ENCODE measurements at regions not wholly inside any gene's neighbourhood (a gene's known extent, or its start where the extent isn't known, plus 50 kb on each side); places are given as distances from the start of the nearest gene placed in this dataset.
"Not testable (repeated sequence)": the region's sequence is repeated elsewhere in the genome, so short reads cannot be mapped to it uniquely, and the experiment has no call there.

DNA sequence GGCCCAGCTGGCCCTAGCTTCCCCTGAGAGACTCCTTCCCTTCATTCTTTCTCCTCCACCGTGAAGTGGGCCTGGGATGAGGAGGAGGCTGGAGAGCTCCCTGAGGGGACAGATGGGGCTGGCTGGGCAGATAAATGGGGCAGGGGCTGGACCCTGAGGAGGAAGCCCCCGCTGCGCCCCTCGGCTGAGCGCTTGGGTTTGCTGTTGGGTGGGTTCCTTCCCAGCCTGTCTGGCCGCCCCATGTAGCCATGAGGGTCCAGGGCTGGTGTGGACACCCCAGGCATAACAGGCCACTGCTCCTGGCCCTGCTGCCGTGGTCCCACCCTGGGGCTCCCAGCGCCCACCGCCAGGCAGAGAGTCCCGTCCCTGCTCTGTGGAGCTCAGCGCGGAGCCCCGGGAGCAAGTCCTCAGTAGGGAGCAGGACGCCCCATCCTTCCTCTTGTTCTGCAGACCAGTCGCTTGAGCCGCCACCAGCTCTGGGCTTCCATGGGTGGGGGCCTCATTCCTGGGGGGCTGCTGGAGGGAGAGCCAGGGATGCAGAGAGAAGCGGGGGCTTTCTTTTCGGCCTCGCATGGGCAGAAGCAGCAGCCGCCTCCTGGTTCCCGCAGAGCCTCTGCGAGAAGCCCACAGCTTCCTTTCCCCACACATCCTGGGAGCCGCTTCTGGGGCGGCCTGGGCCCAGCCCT lies 266.4 kb upstream of the TCERG1L start:
- DNase-seq (ENCODE audit: low read depth, low spot score), result no peak
- in situ Hi-C loops (cut with HindIII; ENCODE audit: low pct_unique_long_range_greater_than_20kb, low sequenced_read_pairs), result no loop called here

DNA sequence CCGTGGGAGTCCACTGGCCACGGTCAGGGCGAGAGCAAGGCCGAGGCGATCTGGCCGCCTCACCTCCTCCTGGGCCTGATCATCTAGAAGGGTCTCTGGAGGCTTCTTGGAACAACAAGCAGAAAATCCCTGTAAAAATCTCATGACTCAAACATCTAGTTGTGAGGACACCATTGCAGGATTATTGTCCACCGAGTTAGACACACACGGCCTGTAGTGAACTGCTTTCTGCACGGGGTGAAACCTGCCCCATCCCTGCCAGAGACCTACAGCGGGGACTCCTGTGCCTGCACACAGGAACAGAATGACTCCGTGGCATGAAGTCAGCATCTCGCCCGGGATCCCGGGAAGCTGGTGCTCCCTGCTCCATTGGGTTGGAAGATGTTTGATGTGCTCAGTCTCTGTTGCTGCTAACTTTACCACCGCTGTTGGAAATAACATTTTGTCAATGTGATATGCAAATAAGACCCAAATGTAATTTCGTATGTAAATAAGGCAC lies 267.0 kb upstream of the TCERG1L start:
- in situ Hi-C loops (cut with HindIII; ENCODE audit: low pct_unique_long_range_greater_than_20kb, low sequenced_read_pairs), result no loop called here
- no peak for DNase-seq (ENCODE audit: low read depth, low spot score)

GRCh38 chr10:131579251-131580071 lies 267.9 kb upstream of the TCERG1L start:
- in situ Hi-C loops (cut with HindIII; ENCODE audit: low pct_unique_long_range_greater_than_20kb, low sequenced_read_pairs), result no loop called here
- no peak for DNase-seq (ENCODE audit: low read depth, low spot score)

- in situ Hi-C loops (cut with HindIII; ENCODE audit: low pct_unique_long_range_greater_than_20kb, low sequenced_read_pairs), result no loop called here
- DNase-seq (ENCODE audit: low read depth, low spot score), result no peak
Measured at GRCh38 chr10:131580076-131580652, 268.6 kb upstream of the TCERG1L start.

- in situ Hi-C loops (cut with HindIII; ENCODE audit: low pct_unique_long_range_greater_than_20kb, low sequenced_read_pairs), result no loop called here
- DNase-seq (ENCODE audit: low read depth, low spot score), result no peak
Measured at GRCh38 chr10:131580674-131581073, 269.2 kb upstream of the TCERG1L start.

DNA sequence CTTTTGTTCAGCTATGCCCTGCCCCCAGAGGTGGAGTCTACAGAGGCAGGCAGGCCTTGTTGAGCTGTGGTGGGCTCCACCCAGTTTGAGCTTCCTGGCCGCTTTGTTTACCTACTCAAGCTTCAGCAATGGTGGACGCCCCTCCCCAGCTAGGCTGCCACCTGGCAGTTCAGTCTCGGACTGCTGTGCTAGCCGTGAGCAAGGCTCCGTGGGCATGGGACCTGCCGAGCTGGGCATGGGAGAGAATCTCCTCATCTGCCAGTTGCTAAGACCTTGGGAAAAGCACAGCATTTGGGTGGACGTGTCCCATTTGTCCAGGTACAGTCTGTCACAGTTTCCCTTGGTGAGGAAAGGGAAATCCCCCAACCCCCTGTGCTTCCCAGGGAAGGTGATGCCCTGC lies 270.0 kb upstream of the TCERG1L start:
- in situ Hi-C loops (cut with HindIII; ENCODE audit: low pct_unique_long_range_greater_than_20kb, low sequenced_read_pairs); DNase-seq (ENCODE audit: low read depth, low spot score): not testable (repeated sequence)

DNA sequence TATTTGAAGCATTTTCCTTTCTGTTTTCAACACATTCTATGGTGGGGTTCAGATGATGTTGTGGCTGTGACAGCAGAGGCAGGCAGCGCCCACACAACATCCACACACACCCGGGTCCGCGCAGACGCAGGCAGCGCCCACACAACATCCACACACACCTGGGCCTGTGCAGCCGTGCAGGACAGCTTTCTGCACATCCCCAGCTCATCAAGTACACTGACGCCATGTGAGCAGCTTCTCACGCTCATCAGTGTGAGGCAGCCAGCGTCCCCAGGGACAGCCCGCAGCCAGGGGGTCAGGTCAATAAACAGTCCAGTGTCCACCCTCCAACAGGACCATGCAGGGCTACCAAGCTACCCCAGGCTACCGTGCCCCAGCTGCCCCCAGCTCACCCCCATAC lies 272.8 kb upstream of the TCERG1L start:
- in situ Hi-C loops (cut with HindIII; ENCODE audit: low pct_unique_long_range_greater_than_20kb, low sequenced_read_pairs), result no loop called here
- no peak for DNase-seq (ENCODE audit: low read depth, low spot score)

GRCh38 chr10:131585761-131586160 lies 274.2 kb upstream of the TCERG1L start:
- no peak for DNase-seq (ENCODE audit: low read depth, low spot score)
- in situ Hi-C loops (cut with HindIII; ENCODE audit: low pct_unique_long_range_greater_than_20kb, low sequenced_read_pairs), result no loop called here

- in situ Hi-C loops (cut with HindIII; ENCODE audit: low pct_unique_long_range_greater_than_20kb, low sequenced_read_pairs), result no loop called here
- no peak for DNase-seq (ENCODE audit: low read depth, low spot score)
Measured at GRCh38 chr10:131586958-131587357, 275.4 kb upstream of the TCERG1L start.

DNA sequence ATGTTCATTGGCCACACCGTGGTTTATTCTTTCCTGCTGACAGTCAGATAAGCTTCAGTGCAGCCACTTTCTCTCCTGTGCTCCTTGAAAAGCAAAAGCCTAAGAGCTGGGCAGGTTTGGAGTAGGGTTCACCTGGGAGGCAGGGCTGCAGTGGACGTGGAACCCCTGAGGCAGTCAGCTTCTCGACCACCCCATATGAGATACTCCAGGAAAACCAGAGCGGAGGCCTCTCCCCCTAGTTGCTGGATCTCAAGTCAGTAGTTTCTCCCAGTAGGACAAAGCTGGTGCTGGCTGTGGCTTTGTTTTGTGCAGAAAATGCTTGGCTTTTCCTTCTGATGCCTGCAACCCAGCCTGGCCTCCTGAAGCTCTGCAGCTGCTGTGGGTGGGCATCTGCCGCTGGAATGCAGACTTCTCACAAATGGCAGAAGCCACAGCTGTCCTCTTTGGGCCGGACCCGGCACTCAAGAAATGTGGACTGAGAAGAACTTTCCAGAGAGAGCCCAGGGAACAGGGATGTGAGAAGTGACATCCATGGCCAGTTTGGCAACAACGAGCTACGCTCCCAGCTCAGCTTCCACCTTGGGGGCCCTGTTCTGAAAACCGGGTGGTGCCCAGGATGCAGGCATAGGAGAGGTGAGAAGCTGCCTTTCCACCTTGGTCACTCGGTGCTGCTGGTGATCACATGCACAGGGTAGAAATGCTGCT lies 276.6 kb upstream of the TCERG1L start:
- in situ Hi-C loops (cut with HindIII; ENCODE audit: low pct_unique_long_range_greater_than_20kb, low sequenced_read_pairs), result no loop called here

GRCh38 chr10:131588704-131589220 lies 277.2 kb upstream of the TCERG1L start:
- in situ Hi-C loops (cut with HindIII; ENCODE audit: low pct_unique_long_range_greater_than_20kb, low sequenced_read_pairs), result no loop called here
- DNase-seq (ENCODE audit: low read depth, low spot score), result no peak

More for the DNA sequence above, 276.6 kb upstream of the TCERG1L start:
- no peak for DNase-seq (ENCODE audit: low read depth, low spot score)

DNA sequence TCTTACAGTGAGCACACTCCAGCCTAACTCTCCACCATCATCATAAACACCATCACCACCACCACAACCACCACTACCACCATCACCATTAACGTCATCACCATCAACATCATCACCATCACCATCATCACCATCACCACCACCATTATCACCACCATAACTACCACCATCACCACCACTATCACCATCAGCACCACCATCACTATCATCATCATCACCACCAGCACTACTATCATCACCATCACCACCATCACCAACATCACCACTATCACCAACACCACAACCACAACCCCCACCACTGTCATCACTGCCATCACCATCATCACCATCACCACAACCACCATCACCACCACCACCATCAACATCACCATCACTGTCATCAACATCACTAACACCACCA lies 279.0 kb upstream of the TCERG1L start:
- in situ Hi-C loops (cut with HindIII; ENCODE audit: low pct_unique_long_range_greater_than_20kb, low sequenced_read_pairs), result no loop called here
- no peak for DNase-seq (ENCODE audit: low read depth, low spot score)

GRCh38 chr10:131591936-131592335 lies 280.4 kb upstream of the TCERG1L start:
- in situ Hi-C loops (cut with HindIII; ENCODE audit: low pct_unique_long_range_greater_than_20kb, low sequenced_read_pairs), result no loop called here
- DNase-seq (ENCODE audit: low read depth, low spot score), result no peak

- in situ Hi-C loops (cut with HindIII; ENCODE audit: low pct_unique_long_range_greater_than_20kb, low sequenced_read_pairs), result no loop called here
- DNase-seq (ENCODE audit: low read depth, low spot score), result no peak
Measured at GRCh38 chr10:131609176-131609575, 291.6 kb upstream of the PPP2R2D start.

DNA sequence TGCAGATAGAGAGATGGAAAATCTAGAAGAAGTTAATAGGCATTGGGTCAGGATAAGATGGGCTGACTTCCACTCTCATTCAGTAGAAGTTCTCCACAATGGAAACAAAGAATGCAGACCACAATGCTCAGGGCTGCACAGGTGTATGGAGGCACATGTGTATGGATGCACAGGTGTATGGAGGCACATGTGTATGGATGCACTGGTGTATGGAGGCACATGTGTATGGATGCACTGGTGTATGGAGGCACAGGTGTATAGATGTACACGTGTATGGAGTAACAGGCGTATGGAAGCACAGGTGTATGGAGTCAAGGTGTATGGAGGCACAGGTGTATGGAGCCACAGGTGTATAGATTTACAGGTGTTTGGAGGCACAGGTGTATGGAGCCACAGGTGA lies 285.7 kb upstream of the PPP2R2D start:
- in situ Hi-C loops (cut with HindIII; ENCODE audit: low pct_unique_long_range_greater_than_20kb, low sequenced_read_pairs), result no loop called here
- no peak for DNase-seq (ENCODE audit: low read depth, low spot score)

GRCh38 chr10:131616040-131616439 lies 284.8 kb upstream of the PPP2R2D start:
- in situ Hi-C loops (cut with HindIII; ENCODE audit: low pct_unique_long_range_greater_than_20kb, low sequenced_read_pairs), result no loop called here
- DNase-seq (ENCODE audit: low read depth, low spot score), result no peak

DNA sequence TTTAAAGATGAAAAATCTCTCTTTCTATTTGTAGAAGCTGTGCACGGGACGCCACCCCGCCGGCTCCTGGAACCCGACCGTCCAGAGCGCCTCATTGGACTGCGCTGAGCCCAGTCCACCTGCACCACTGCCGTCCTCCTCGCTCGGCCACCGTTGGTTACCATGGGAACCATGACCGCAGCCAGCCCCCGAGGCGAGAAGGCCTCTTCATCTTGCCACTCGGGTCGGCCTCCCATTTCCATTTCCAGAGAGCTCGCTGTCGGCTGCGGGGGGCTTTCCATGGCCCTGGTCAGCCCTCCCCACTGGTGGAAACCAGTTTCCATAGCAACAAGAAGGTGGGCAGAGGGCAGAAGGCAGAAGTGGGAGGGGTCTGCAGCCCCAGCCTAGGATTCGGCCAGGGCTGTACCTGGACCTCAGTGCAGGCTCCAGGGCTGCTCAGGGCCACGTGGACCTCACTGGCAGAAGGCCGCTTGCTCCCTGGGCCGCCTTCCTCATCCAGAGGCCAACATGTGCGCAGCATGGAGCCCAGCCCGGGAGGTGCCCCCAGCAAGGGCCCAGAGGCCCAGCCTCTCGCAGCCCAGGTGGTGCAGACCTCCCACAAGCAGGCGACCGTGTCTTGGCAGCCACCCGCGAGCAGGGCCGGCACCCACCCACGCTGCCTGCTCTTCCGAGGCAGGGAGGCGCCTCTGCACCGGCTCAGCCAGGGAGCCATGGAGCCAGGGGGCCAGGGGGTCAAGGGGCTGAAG lies 283.5 kb upstream of the PPP2R2D start:
- no peak for DNase-seq (ENCODE audit: low read depth, low spot score)
- in situ Hi-C loops (cut with HindIII; ENCODE audit: low pct_unique_long_range_greater_than_20kb, low sequenced_read_pairs), result no loop called here
